DND-41 (cell line): ENCODE measurements at regions not wholly inside any gene's neighbourhood (a gene's known extent, or its start where the extent isn't known, plus 50 kb on each side); places are given as distances from the start of the nearest gene placed in this dataset.

Source experiments
- CTCF ChIP-seq: IDR thresholded peaks from 2 replicates; pipeline ENCODE4 v1.5.1; 2012; ENCODE audit warnings: borderline replicate concordance, low read length, moderate library complexity, mild to moderate bottlenecking; ENCODE audit not compliant: poor library complexity, severe bottlenecking; ENCODE audit errors: extremely low read depth
- EZH2 ChIP-seq: IDR thresholded peaks from 3 replicates; pipeline ENCODE4 v1.6.1; 2012; ENCODE audit warnings: borderline replicate concordance, low read depth, mild to moderate bottlenecking, moderate library complexity, low read length, inconsistent platforms; ENCODE audit not compliant: severe bottlenecking

- TF ChIP-seq EZH2 (no peak), CTCF (no peak)
Observed at GRCh38 chr5:171709930-171710329, 75.7 kb upstream of the SMIM23 start.
